Mucosa of rectum (tissue), 2 donors: ENCODE measurements at regions not wholly inside any gene's neighbourhood (a gene's known extent, or its start where the extent isn't known, plus 50 kb on each side); places are given as distances from the start of the nearest gene placed in this dataset.

Experiments
- H3K27ac ChIP-seq, 2 donors: one replicate each; pipeline ENCODE4 v1.7.0; 2013; ENCODE audit warnings: inconsistent platforms in 2 of 2, low read depth in 2 of 2, low read length in 2 of 2
- H3K27me3 ChIP-seq, 2 donors: one replicate each; pipeline ENCODE4 v1.7.0; 2013; ENCODE audit warnings: low read length in 2 of 2; ENCODE audit not compliant: control insufficient read depth in 2 of 2, insufficient read depth in 2 of 2
- H3K36me3 ChIP-seq, 2 donors: one replicate each; pipeline ENCODE4 v1.7.0; 2013; ENCODE audit warnings: low read length in 2 of 2; ENCODE audit not compliant: control insufficient read depth in 2 of 2, insufficient read depth in 2 of 2
- H3K4me1 ChIP-seq, 2 donors: one replicate each; pipeline ENCODE4 v1.7.0; 2013; ENCODE audit warnings: low read length in 2 of 2, mild to moderate bottlenecking in 1 of 2; ENCODE audit not compliant: control insufficient read depth in 2 of 2, insufficient read depth in 2 of 2
- H3K4me3 ChIP-seq, 2 donors: one replicate each; pipeline ENCODE4 v1.7.0; 2013; ENCODE audit warnings: low read length in 2 of 2
- H3K9ac ChIP-seq, 2 donors: one replicate each; pipeline ENCODE4 v1.7.0; 2013; ENCODE audit warnings: low read length in 2 of 2, low read depth in 1 of 2, mild to moderate bottlenecking in 1 of 2
- H3K9me3 ChIP-seq, 2 donors: one replicate each; pipeline ENCODE4 v1.7.0; 2013; ENCODE audit warnings: low read length in 2 of 2; ENCODE audit not compliant: control insufficient read depth in 2 of 2
- donor health status: healthy.
- donor health status: Normal muscosa, but diverticular disease.

- Histone ChIP-seq H3K27me3 (no peaks in the 10 kb centered on the region), H3K36me3 (peaks cover 19 to 23% of the 10 kb centered on the region in 2 donors), H3K9ac (no peak overlapping the region), H3K4me1 (peaks cover 6 to 15% of the 10 kb centered on the region in 2 donors), H3K9me3 (no peaks in the 10 kb centered on the region), H3K27ac (peak overlapping the region in 1 of 2 donors; percentile 4), H3K4me3 (no peak overlapping the region)
Measured at GRCh38 chr17:77480199-77480508, 339.4 kb downstream of the SEC14L1 start.

GRCh38 chr17:77480509-77481215 is 339.9 kb downstream of the SEC14L1 start:
- Histone ChIP-seq H3K27me3 (no peaks in the 10 kb centered on the region), H3K4me3 (no peak overlapping the region), H3K9ac (no peak overlapping the region), H3K4me1 (peaks cover 5 to 10% of the 10 kb centered on the region in 2 donors), H3K9me3 (no peaks in the 10 kb centered on the region), H3K36me3 (peaks cover 19 to 23% of the 10 kb centered on the region in 2 donors), H3K27ac (peak overlapping the region in 1 of 2 donors; percentile 4)

GRCh38 chr17:77481476-77482374 is 341.0 kb downstream of the SEC14L1 start:
- Histone ChIP-seq H3K27ac (no peak overlapping the region), H3K36me3 (peaks cover 22 to 27% of the 10 kb centered on the region in 2 donors), H3K9me3 (no peaks in the 10 kb centered on the region), H3K27me3 (no peaks in the 10 kb centered on the region), H3K9ac (no peak overlapping the region), H3K4me1 (peaks cover 3 to 4% of the 10 kb centered on the region in 2 donors), H3K4me3 (no peak overlapping the region)

- Histone ChIP-seq H3K4me1 (peaks cover 3 to 4% of the 10 kb centered on the region in 2 donors), H3K27me3 (no peaks in the 10 kb centered on the region), H3K9me3 (no peaks in the 10 kb centered on the region), H3K9ac (no peak overlapping the region), H3K4me3 (no peak overlapping the region), H3K36me3 (peaks cover 22 to 29% of the 10 kb centered on the region in 2 donors), H3K27ac (no peak overlapping the region)
Measured at GRCh38 chr17:77482375-77483127, 341.8 kb downstream of the SEC14L1 start.

GRCh38 chr17:77483128-77483598 is 342.4 kb downstream of the SEC14L1 start:
- no peaks in the 10 kb centered on the region for H3K9me3 ChIP-seq
- peaks cover 0 to 4% of the 10 kb centered on the region in 2 donors for H3K4me1 ChIP-seq
- no peak overlapping the region for H3K27ac ChIP-seq
- H3K36me3 ChIP-seq = peaks cover 25 to 34% of the 10 kb centered on the region in 2 donors
- no peak overlapping the region for H3K9ac ChIP-seq
- H3K27me3 ChIP-seq = no peaks in the 10 kb centered on the region
- no peak overlapping the region for H3K4me3 ChIP-seq

GRCh38 chr17:77484111-77484510 is 343.3 kb downstream of the SEC14L1 start:
- H3K4me1 ChIP-seq = peaks cover 0 to 4% of the 10 kb centered on the region in 2 donors
- peaks cover 35 to 40% of the 10 kb centered on the region in 2 donors for H3K36me3 ChIP-seq

GRCh38 chr17:77485089-77485833 is 344.5 kb downstream of the SEC14L1 start:
- H3K27ac ChIP-seq = no peak overlapping the region
- peaks cover 42 to 49% of the 10 kb centered on the region in 2 donors for H3K36me3 ChIP-seq
- H3K9ac ChIP-seq = no peak overlapping the region
- H3K4me3 ChIP-seq = no peak overlapping the region
- H3K9me3 ChIP-seq = no peaks in the 10 kb centered on the region
- H3K4me1 ChIP-seq = peaks cover 1 to 4% of the 10 kb centered on the region in 2 donors
- no peaks in the 10 kb centered on the region for H3K27me3 ChIP-seq

More at GRCh38 chr17:77484111-77484510, 343.3 kb downstream of the SEC14L1 start:
- Histone ChIP-seq H3K9ac (no peak overlapping the region), H3K27me3 (no peaks in the 10 kb centered on the region), H3K27ac (no peak overlapping the region), H3K4me3 (no peak overlapping the region), H3K9me3 (no peaks in the 10 kb centered on the region)

- peaks cover 52 to 60% of the 10 kb centered on the region in 2 donors for H3K36me3 ChIP-seq
Measured at GRCh38 chr17:77487211-77487629, 346.5 kb downstream of the SEC14L1 start.

GRCh38 chr17:77487677-77488530 is 347.1 kb downstream of the SEC14L1 start:
- Histone ChIP-seq H3K9ac (no peak overlapping the region), H3K4me1 (peaks cover 0 to 3% of the 10 kb centered on the region in 2 donors), H3K36me3 (peaks cover 53 to 60% of the 10 kb centered on the region in 2 donors), H3K27ac (no peak overlapping the region), H3K9me3 (no peaks in the 10 kb centered on the region), H3K27me3 (no peaks in the 10 kb centered on the region), H3K4me3 (no peak overlapping the region)

More at GRCh38 chr17:77487211-77487629, 346.5 kb downstream of the SEC14L1 start:
- no peak overlapping the region for H3K4me3 ChIP-seq
- H3K27ac ChIP-seq = no peak overlapping the region
- H3K9me3 ChIP-seq = no peaks in the 10 kb centered on the region
- H3K9ac ChIP-seq = no peak overlapping the region
- H3K27me3 ChIP-seq = no peaks in the 10 kb centered on the region
- H3K4me1 ChIP-seq = peaks cover 0 to 3% of the 10 kb centered on the region in 2 donors
